K562 (cell line): ENCODE measurements at regions not wholly inside any gene's neighbourhood (a gene's known extent, or its start where the extent isn't known, plus 50 kb on each side); places are given as distances from the start of the nearest gene placed in this dataset.

Experiments
- ATAC-seq: fragments of 200-7000 bp; cut with Tn5 transposase; 3 replicates; pipeline ENCODE4 v1.9.1; 2020; ENCODE audit warnings: moderate library complexity
- BruUV-seq: library from RNA; stranded (reverse); fragments of 400-500 nt; replicated peaks from 2 replicates; lab custom pipeline; 2021; lab: Mats Ljungman, UMichigan
- CTCF ChIA-PET: fragments of 300-600 bp; formaldehyde crosslinking; extraction: SDS; loops from one replicate; lab custom pipeline; 2021; ENCODE audit warnings: low intra/inter-chr PET ratio; lab: Yijun Ruan, JAX
- POLR2A ChIA-PET: fragments of 300-600, 350-650 bp; sonication (Branson Sonifier 250); formaldehyde crosslinking; extraction: SDS; loops from one replicate; lab custom pipeline; 2021; ENCODE audit warnings: antibody characterized with exemption, inconsistent platforms; lab: Yijun Ruan, JAX
- DNase-seq, 4 experiments: peaks; one replicate each; pipeline versions ENCODE4 v3.0.0 to v3.0.0-alpha.2; 2011 to 2018; ENCODE audit warnings: low spot score in 3 of 4, mixed read lengths in 3 of 4; ENCODE audit errors: extremely low read depth in 1 of 4
- FAIRE-seq: peaks from 2 replicates; lab custom pipeline; 2011; peaks lifted over from hg19 to GRCh38; lab: Jason Lieb, UNC
- H2AFZ ChIP-seq: 2 replicates; pipeline ENCODE4 v1.6.0; 2011; ENCODE audit warnings: low read depth, low read length, control low read depth, inconsistent platforms
- H3K27ac ChIP-seq: fragments of 200-600 bp; 3 replicates; pipeline ENCODE4 v1.8.0; 2011; ENCODE audit warnings: low read depth, mild to moderate bottlenecking, control low read depth, inconsistent platforms, low read length, moderate library complexity, mixed read lengths; ENCODE audit errors: extremely low read depth
- H3K27me3 ChIP-seq, 2 experiments: fragments of 300-600 bp in 1 of 2; 2 replicates in 1 of 2; 3 replicates in 1 of 2; pipeline versions ENCODE4 v1.6.0 to v1.8.0; 2011; ENCODE audit warnings: inconsistent platforms in 2 of 2, low read length in 2 of 2, mild to moderate bottlenecking in 1 of 2, mixed read lengths in 1 of 2, moderate library complexity in 1 of 2; ENCODE audit not compliant: control insufficient read depth in 2 of 2, insufficient read depth in 2 of 2
- H3K36me3 ChIP-seq: fragments of 300-600 bp; 3 replicates; pipeline ENCODE4 v1.8.0; 2011; ENCODE audit warnings: mild to moderate bottlenecking, low read length, inconsistent platforms; ENCODE audit not compliant: control insufficient read depth, insufficient read depth
- H3K4me1 ChIP-seq, 2 experiments: fragments of 200-600 bp in 1 of 2; replicated peaks in 1 of 2; 2 replicates in 1 of 2; 3 replicates in 1 of 2; pipeline versions ENCODE4 v1.5.1 to v1.8.0; 2011; ENCODE audit warnings: inconsistent platforms in 2 of 2, low read length in 2 of 2, mild to moderate bottlenecking in 1 of 2, mixed read lengths in 1 of 2, moderate library complexity in 1 of 2; ENCODE audit not compliant: control insufficient read depth in 2 of 2, insufficient read depth in 2 of 2
- H3K4me2 ChIP-seq: 2 replicates; pipeline ENCODE4 v1.6.1; 2011; ENCODE audit warnings: low read length, control low read depth, inconsistent platforms, mixed read lengths; ENCODE audit not compliant: insufficient read depth
- H3K4me3 ChIP-seq: fragments of 200-600 bp; sonication (generic), shearing (Covaris generic); 2 replicates; pipeline ENCODE4 v1.5.1; 2016; ENCODE audit warnings: control low read depth, inconsistent platforms
- H3K79me2 ChIP-seq: fragments of 200-600 bp; 3 replicates; pipeline ENCODE4 v1.8.0; 2011; ENCODE audit warnings: low read length, inconsistent platforms; ENCODE audit not compliant: control insufficient read depth, insufficient read depth
- H3K9ac ChIP-seq, 2 experiments: 2 replicates each; pipeline versions ENCODE4 v1.6.0 to v1.6.1; 2011; ENCODE audit warnings: low read depth in 2 of 2, low read length in 2 of 2, control low read depth in 1 of 2, inconsistent platforms in 1 of 2, mild to moderate bottlenecking in 1 of 2, mixed read lengths in 1 of 2; ENCODE audit not compliant: insufficient read depth in 1 of 2
- H3K9me1 ChIP-seq: one replicate; pipeline ENCODE4 v1.6.0; 2011; ENCODE audit warnings: inconsistent platforms, mild to moderate bottlenecking, low read length, moderate library complexity; ENCODE audit not compliant: control insufficient read depth, insufficient read depth
- H3K9me3 ChIP-seq: replicated peaks from 2 replicates; pipeline ENCODE4 v1.5.1; 2011; ENCODE audit warnings: low read depth, low read length, inconsistent platforms; ENCODE audit not compliant: control insufficient read depth, insufficient read depth
- H4K20me1 ChIP-seq: replicated peaks from 2 replicates; pipeline ENCODE4 v1.6.1; 2011; ENCODE audit warnings: low read length, inconsistent platforms, mixed read lengths; ENCODE audit not compliant: control insufficient read depth, insufficient read depth
- HMG20A ChIP-seq: fragments of 450-650 bp; formaldehyde crosslinking; conservative IDR thresholded peaks from 2 replicates; pipeline ENCODE4 v1.4.0; 2020; ENCODE audit warnings: mild to moderate bottlenecking, mixed read lengths
- PHB2 ChIP-seq: fragments of 450-650 bp; IDR thresholded peaks from 2 replicates; pipeline ENCODE4 v1.6.1; 2017; ENCODE audit warnings: low read depth
- POLR3A ChIP-seq: IDR thresholded peaks from 2 replicates; pipeline ENCODE4 v1.6.1; 2011; ENCODE audit warnings: borderline replicate concordance, mild to moderate bottlenecking, moderate library complexity; ENCODE audit not compliant: insufficient read length, insufficient read depth; ENCODE audit errors: extremely low read depth
- PTTG1 ChIP-seq: fragments of 450-650 bp; IDR thresholded peaks from 2 replicates; pipeline ENCODE4 v1.6.1; 2016; ENCODE audit warnings: low read depth, mild to moderate bottlenecking, missing genetic modification characterization, missing compliant biosample characterization
- PURB ChIP-seq: sonication (generic); formaldehyde crosslinking; IDR thresholded peaks from 2 replicates; pipeline ENCODE4 v1.9.0; 2021; ENCODE audit warnings: low read depth, mild to moderate bottlenecking, missing genetic modification reagents
- PYGO2 ChIP-seq: fragments of 450-650 bp; IDR thresholded peaks from 2 replicates; pipeline ENCODE4 v1.6.1; 2016; ENCODE audit warnings: mild to moderate bottlenecking, missing genetic modification characterization, moderate library complexity, missing compliant biosample characterization
- RNF2 ChIP-seq: sonication (generic); IDR thresholded peaks from 2 replicates; pipeline ENCODE4 v1.6.1; 2016
- SAFB ChIP-seq: fragments of 200-400 bp; formaldehyde crosslinking; IDR thresholded peaks from 2 replicates; pipeline ENCODE4 v1.6.1; 2017; ENCODE audit warnings: low read depth, low read length, borderline replicate concordance
- SREBF1 ChIP-seq: fragments of 150-350 bp; IDR thresholded peaks from 2 replicates; pipeline ENCODE4 v1.6.1; 2014; ENCODE audit warnings: antibody characterized with exemption, low read depth, low read length, borderline replicate concordance
- TSC22D4 ChIP-seq: fragments of 450-650 bp; IDR thresholded peaks from 2 replicates; pipeline ENCODE4 v1.6.1; 2016; ENCODE audit warnings: missing genetic modification characterization, missing biosample characterization, control low read depth
- XRCC5 ChIP-seq: fragments of 200-400 bp; formaldehyde crosslinking; IDR thresholded peaks from 2 replicates; pipeline ENCODE4 v1.6.1; 2017; ENCODE audit warnings: low read depth, mild to moderate bottlenecking, low read length
- ZBED1 ChIP-seq: IDR thresholded peaks from 2 replicates; pipeline ENCODE4 v1.6.1; 2014
- ZC3H4 ChIP-seq: sonication (generic); formaldehyde crosslinking; IDR thresholded peaks from 2 replicates; pipeline ENCODE4 v1.9.0; 2021; ENCODE audit warnings: missing genetic modification reagents, borderline replicate concordance
- ZNF143 ChIP-seq: sonication (generic); formaldehyde crosslinking; IDR thresholded peaks from 2 replicates; pipeline ENCODE4 v1.9.0; 2022; ENCODE audit warnings: mild to moderate bottlenecking, missing genetic modification reagents
- ZNF175 ChIP-seq: fragments of 200-800 bp; sonication (Bioruptor generic); IDR thresholded peaks from 2 replicates; pipeline ENCODE4 v1.6.1; 2016; ENCODE audit warnings: low read depth, mild to moderate bottlenecking, missing genetic modification characterization, missing compliant biosample characterization
- WGBS: fragments of 100-300 bp; shearing (Covaris generic); methylation state at CpG from one replicate; pipeline ENCODE4 v1.1.6; 2016; ENCODE audit warnings: low coverage, mixed read lengths; ENCODE audit not compliant: insufficient coverage; ENCODE audit errors: missing lambda C conversion rate; 5-methylcytosine and 5-hydroxymethylcytosine counted together
- in situ Hi-C: fragments of 300-500 bp; cut with MboI; formaldehyde crosslinking; loops from 4 replicates; pipeline ENCODE4 v1.15.0; 2018; ENCODE audit warnings: inconsistent platforms, mixed read lengths
- intact Hi-C: fragments of 100-400 bp; cut with micrococcal nuclease; formaldehyde crosslinking; loops from 2 replicates; pipeline ENCODE4 v1.14.2; 2022
- TF ChIP-seq, protein P1 (sequence below): fragments of 450-650 bp; formaldehyde crosslinking; IDR thresholded peaks from 2 replicates; pipeline ENCODE4 v1.4.0; 2022; ENCODE audit warnings: missing genetic modification characterization
- TF ChIP-seq, protein P2 (sequence below): fragments of 250-450 bp; sonication (Bioruptor Pico); IDR thresholded peaks from 2 replicates; pipeline ENCODE4 v1.5.0; 2021
- TF ChIP-seq, protein P3 (sequence below): conservative IDR thresholded peaks from 2 replicates; pipeline ENCODE4 v1.6.1; 2011; ENCODE audit warnings: low read depth, mild to moderate bottlenecking, low read length; ENCODE audit not compliant: control insufficient read depth
- TF ChIP-seq, protein P4 (sequence below): sonication (generic); formaldehyde crosslinking; IDR thresholded peaks from 2 replicates; pipeline ENCODE4 v1.8.1; 2023; ENCODE audit warnings: mild to moderate bottlenecking, missing genetic modification reagents

DNA sequence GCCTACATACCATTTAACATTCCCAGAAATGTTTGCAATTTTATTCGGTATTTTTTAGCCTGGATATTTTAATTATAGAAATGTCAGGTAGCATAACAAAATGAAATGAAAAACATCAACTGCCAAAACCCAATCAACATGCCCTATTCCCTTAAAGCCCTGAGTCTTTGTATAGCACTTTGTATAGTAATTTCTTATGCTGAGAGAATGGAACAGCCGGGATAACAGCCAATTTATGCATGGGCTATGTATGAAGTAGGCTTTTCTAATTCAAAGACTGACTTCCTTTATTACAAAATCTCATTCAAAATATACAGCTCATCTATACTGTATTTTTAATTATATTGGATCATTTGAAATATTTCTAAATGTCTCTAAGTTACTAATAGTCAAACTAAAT lies 513.0 kb upstream of the NAALADL2 start:
- DNase-seq, result no peak
- WGBS, result 3% methylated on average over 2 of the region's 2 CpGs
- Histone ChIP-seq H4K20me1 (no peaks in the 10 kb centered on the region), H3K9ac (no peak overlapping the region), H3K9me3 (no peaks in the 10 kb centered on the region; the same call in 1 of the 2 replicates), H3K9me1 (no peaks in the 10 kb centered on the region), H3K4me3 (no peak overlapping the region)
- intact Hi-C loops, result no loop called here
- CTCF ChIA-PET, result no interaction called here
- TF ChIP-seq PURB (CRISPR knock-in tag) (no peak), PHB2 (no peak), ZBED1 (no peak), SAFB (no peak), ZNF175 (CRISPR knock-in tag) (no peak), HMG20A (CRISPR knock-in tag) (no peak), TSC22D4 (no peak), PYGO2 (tag) (no peak), SREBF1 (no peak), PTTG1 (tag) (no peak), ZNF143 (CRISPR knock-in tag) (no peak), XRCC5 (no peak), ZC3H4 (CRISPR knock-in tag) (no peak), POLR3A (no peak), RNF2 (no peak)
- TF ChIP-seq, protein P1, sequence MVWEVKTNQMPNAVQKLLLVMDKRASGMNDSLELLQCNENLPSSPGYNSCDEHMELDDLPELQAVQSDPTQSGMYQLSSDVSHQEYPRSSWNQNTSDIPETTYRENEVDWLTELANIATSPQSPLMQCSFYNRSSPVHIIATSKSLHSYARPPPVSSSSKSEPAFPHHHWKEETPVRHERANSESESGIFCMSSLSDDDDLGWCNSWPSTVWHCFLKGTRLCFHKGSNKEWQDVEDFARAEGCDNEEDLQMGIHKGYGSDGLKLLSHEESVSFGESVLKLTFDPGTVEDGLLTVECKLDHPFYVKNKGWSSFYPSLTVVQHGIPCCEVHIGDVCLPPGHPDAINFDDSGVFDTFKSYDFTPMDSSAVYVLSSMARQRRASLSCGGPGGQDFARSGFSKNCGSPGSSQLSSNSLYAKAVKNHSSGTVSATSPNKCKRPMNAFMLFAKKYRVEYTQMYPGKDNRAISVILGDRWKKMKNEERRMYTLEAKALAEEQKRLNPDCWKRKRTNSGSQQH (CRISPR knock-in tag), result no peak
- TF ChIP-seq, protein P2, sequence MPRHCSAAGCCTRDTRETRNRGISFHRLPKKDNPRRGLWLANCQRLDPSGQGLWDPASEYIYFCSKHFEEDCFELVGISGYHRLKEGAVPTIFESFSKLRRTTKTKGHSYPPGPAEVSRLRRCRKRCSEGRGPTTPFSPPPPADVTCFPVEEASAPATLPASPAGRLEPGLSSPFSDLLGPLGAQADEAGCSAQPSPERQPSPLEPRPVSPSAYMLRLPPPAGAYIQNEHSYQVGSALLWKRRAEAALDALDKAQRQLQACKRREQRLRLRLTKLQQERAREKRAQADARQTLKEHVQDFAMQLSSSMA, result no peak
- TF ChIP-seq, protein P3, sequence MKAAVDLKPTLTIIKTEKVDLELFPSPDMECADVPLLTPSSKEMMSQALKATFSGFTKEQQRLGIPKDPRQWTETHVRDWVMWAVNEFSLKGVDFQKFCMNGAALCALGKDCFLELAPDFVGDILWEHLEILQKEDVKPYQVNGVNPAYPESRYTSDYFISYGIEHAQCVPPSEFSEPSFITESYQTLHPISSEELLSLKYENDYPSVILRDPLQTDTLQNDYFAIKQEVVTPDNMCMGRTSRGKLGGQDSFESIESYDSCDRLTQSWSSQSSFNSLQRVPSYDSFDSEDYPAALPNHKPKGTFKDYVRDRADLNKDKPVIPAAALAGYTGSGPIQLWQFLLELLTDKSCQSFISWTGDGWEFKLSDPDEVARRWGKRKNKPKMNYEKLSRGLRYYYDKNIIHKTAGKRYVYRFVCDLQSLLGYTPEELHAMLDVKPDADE, result no peak
- TF ChIP-seq, protein P4, sequence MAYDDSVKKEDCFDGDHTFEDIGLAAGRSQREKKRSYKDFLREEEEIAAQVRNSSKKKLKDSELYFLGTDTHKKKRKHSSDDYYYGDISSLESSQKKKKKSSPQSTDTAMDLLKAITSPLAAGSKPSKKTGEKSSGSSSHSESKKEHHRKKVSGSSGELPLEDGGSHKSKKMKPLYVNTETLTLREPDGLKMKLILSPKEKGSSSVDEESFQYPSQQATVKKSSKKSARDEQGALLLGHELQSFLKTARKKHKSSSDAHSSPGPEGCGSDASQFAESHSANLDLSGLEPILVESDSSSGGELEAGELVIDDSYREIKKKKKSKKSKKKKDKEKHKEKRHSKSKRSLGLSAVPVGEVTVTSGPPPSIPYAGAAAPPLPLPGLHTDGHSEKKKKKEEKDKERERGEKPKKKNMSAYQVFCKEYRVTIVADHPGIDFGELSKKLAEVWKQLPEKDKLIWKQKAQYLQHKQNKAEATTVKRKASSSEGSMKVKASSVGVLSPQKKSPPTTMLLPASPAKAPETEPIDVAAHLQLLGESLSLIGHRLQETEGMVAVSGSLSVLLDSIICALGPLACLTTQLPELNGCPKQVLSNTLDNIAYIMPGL (CRISPR knock-in tag), result no peak
- TF ChIP-seq, all 486 proteins: peak for 0
- Histone ChIP-seq H3K4me2 (no peak overlapping the region), H3K4me1 (no peaks in the 10 kb centered on the region), H3K27me3 (no peaks in the 10 kb centered on the region), H3K79me2 (no peaks in the 10 kb centered on the region), H3K36me3 (no peaks in the 10 kb centered on the region), H3K27ac (no peak overlapping the region), H2AFZ (no peak overlapping the region)
- BruUV-seq, result no TSS peak
- ATAC-seq (no peak), FAIRE-seq (no peak)
- POLR2A ChIA-PET, result no interaction called here
- in situ Hi-C loops, result no loop called here
